Skeletal muscle cell (primary cell): ENCODE measurements at regions not wholly inside any gene's neighbourhood (a gene's known extent, or its start where the extent isn't known, plus 50 kb on each side); places are given as distances from the start of the nearest gene placed in this dataset.

Experiments used
- DNase-seq: peaks from one replicate; pipeline ENCODE4 v3.0.0-alpha.2; 2010; ENCODE audit warnings: low read depth
- H3K4me3 ChIP-seq: 2 replicates; pipeline ENCODE4 v1.5.1; 2011; ENCODE audit warnings: low read depth, mild to moderate bottlenecking, control low read depth, low read length, moderate library complexity

DNA sequence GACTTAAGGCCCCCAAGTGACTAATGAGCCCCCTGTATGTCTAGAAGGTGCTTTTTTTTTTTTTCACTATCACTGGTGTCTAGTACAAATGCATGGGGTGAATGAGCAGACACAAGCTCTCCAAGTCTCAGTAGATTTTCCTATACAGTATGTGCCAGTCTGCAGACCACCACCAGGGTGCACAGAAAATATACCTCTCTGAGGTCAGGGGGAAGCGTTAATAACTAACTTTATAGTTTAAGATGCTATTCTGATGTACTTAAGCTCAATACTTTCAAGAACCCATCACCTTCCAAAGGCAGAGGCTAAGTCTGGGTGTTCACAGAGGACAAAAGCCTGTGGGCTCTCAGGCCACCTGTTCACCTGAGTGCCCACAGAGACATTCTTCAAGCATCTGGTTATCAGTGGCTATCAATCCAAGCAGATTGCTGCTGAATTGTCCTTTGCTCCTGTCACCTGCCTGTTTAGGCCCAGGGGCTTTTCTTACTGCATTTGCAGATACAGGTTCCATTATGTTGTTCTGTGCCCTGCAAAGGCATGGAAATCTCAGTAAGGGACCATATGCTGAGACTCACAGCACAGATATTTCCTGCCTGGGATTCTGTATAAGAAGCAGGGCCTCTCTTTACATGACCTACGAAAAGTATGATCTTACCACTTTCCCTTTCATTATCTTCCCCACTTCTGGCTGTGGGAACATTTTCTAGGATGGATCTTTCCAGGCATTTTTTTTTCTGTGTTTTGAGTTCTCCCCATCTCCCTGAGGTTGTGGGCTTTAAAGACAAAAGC lies 534.6 kb downstream of the TNS1 start:
- no peak for DNase-seq
- no peak overlapping the region for H3K4me3 ChIP-seq

DNA sequence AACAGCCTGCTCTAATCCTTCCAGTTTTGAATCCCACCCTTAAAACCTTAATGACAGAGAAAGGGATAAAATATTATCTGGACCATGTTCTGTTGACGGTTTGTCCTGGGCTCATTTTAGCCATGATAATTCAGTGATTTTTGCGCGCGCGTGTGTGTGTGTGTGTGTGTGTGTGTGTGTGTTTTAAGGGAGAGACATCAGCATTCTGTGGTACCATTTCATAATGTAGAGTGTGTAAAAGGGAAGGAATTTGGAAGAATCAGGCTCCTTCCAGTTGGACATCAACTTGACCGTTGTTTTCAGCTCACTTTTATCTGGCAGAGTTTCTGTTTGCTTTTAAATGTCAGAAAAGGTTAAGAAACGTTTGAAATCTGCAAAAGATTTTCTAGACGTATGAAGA lies 535.5 kb downstream of the TNS1 start:
- H3K4me3 ChIP-seq = no peak overlapping the region
- DNase-seq = no peak

DNA sequence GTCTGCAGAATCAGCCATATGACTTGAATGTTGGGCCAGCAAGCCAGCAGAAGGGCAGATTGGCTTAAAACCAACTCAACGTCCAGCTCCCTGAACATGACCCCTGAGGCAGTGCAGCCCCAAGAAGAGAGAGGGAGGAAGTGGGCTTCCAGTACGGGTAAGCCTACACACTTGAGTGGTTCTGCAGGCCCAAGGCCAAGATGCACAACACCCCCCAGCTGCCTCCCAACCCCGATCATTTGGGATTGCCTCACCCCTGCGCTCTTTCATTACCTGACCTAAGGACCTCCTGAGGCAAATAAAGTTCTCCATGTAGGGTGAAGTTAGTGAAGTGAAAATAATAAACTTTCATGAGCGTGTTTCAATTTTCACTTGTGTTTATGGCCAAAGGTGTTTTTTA lies 536.0 kb downstream of the TNS1 start:
- DNase-seq = no peak
- no peak overlapping the region for H3K4me3 ChIP-seq

DNA sequence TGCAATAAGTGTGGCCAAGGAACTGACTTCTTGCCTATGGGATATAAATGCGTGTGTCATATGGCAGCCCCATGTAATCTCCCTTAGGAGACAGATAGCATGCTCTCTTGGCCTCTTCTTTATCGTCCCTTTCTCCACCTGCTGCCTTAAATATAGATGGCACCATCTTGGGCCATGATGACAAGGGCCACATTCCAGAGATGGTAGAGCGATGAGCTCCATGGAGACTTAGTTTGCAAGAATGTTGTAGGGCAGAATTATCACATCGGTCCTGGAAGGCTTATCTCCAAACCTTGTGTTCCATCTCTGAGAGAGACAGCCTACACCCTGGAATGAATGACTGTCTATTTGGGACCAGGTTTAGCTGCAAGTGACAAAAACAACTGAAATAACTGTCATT lies 536.7 kb downstream of the TNS1 start:
- H3K4me3 ChIP-seq = no peak overlapping the region
- DNase-seq = no peak

DNA sequence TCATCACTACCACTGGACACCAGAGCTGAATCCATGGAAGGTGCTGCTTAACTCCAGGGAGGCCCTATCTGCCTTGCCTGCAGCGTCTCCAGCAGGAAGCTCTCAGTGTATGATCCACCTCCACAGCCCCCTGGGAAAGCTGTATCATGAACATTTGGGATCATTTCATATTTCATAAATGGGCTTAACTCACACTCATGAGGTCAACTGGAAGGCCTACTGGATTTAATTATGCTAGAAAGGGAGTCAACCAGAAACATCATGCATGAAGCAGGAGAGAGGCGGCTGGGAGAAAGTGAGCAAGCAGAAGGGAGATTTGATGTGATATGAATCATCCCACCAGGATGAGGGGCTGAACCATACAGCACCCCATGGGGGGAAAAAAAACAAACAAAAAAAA lies 537.7 kb downstream of the TNS1 start:
- H3K4me3 ChIP-seq = no peak overlapping the region
- DNase-seq = no peak

DNA sequence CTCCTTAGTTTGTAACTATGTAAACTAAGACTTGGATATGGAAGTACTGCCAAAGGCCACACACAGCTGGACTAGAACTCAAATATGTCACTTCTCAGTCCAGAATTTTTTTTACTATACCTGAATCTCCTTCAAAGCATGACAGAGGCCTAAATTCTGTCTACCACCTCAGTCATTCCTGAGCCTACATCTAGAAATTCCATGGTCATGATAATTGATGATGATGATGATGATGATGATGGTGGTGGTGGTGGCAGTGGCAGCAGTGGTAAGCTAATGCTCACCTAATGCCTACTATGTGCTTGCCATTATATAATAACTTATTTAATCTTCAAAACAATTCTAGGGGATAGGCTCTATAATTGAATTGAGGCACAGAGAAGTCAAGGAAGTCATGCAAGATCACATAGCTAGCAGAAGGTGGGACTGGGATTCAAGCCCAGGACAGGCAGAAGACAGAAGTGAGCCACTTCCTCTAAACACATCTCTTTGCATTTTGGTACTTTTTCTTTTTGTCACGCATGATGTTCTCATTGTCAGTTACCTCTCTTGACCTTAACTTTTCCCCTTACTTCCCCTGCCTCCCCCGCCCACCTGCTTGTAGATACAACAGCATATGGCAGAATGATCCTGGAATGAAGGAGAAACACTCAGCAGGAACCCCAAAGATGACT lies 539.3 kb downstream of the TNS1 start:
- no peak overlapping the region for H3K4me3 ChIP-seq
- DNase-seq = no peak

DNA sequence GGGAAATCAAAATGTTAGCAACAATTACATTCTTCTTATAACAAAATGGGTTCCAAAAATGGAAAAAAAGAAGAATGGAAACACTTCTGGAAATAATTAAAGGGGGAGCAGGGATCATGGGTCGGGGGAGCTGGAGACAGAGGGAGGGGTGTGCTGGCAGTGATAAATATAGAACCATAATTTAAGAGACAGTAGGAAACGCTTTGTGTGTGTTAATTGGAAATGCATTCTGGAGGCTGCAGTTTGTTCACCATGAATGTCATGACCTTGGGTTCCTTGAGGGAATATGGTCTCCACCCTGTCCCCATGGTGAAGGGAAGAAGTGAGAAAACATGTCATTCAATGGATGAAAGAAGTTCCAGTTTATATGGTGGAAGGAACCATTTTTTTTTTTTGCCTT lies 540.7 kb downstream of the TNS1 start:
- no peak for DNase-seq
- no peak overlapping the region for H3K4me3 ChIP-seq

DNA sequence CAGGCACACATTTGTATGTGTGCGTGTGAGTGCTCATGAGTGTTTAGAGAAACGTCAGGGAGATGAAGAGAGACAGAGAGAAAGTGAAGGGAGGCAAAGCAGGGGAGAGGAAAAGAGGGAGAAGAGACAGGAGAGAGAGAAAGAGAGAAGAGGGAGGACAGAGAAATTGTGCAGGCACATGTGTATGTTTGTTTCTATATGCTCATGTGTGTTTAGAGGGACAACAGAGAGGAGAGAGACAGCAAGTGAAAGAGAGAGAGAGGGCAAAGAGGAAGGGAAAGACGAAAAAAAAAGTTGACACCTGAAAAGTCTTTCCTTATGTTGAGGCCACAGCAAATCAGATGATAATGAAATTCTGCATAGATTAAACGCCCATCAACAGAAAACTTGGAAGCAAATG lies 541.1 kb downstream of the TNS1 start:
- no peak for DNase-seq
- no peak overlapping the region for H3K4me3 ChIP-seq

DNA sequence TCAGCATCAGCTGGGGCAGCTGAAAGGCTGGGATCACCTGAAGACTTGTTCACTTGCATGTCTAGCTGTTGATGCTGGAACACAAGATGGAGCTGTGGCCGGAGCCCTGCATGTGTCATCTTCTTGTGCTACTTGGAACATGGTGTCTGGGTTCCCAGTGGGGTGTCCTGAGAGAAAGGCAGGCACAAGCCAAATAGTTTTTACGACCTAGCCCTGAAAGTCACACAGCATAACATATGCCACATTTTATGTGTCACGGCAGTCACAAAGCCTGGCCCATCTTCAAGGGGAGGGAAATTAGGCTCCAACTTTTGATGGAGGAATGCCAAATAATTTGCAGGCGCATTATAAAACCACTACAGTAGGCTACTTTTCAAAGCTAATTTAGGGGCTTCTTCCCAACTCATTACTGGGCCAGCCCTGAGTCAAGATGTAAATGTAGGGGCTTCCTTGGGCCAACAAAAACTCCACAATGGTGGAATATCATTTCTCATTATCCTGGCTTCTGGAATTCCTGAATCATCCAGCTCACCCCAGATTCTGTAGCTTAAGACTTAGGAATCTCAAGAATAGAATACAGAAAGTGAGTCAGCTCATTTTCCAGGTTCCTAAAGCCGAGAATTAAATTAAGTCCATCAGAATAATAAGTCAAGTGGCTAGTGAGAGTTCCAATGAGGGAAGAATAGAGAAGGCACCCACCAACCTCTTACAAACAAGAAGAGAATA lies 543.0 kb downstream of the TNS1 start:
- no peak overlapping the region for H3K4me3 ChIP-seq
- no peak for DNase-seq

DNA sequence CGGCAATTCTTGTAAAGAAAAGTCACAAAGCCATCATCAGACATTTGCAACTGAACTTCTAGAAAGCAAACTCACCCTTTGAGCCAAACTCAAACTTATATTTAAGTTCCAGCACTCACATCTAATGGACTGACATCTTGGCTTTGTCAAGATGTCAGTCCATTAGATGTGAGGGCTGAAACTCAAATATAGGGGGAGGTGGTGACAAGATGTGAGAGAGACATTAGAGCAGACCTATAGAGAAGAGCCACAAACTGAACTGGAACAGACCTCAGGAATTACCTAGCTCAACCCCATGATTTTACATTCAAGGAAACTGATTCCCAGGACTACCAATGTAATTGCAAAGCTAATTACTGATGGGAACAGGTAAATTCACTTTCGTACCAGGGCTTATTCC lies 543.8 kb downstream of the TNS1 start:
- no peak overlapping the region for H3K4me3 ChIP-seq
- DNase-seq = no peak

DNA sequence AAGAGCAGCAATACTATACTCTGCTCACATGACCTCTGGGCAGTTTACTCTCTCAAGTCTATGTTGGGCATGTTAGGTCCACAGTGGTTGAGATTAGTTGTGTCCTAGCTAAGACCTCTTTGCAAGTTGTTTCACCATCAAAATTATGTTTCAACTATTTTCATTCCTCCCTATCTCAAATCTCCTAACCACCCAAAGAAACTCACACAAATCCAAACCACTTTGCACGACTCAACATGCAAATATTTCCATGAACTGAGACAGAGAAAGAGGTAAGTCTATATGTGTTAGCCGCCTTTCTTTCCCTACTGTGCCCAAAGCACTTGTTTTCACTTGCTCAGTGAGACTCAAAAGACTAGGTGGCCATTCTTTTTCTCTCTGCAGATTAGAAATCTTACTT lies 546.8 kb downstream of the TNS1 start:
- no peak overlapping the region for H3K4me3 ChIP-seq
- DNase-seq = no peak

DNA sequence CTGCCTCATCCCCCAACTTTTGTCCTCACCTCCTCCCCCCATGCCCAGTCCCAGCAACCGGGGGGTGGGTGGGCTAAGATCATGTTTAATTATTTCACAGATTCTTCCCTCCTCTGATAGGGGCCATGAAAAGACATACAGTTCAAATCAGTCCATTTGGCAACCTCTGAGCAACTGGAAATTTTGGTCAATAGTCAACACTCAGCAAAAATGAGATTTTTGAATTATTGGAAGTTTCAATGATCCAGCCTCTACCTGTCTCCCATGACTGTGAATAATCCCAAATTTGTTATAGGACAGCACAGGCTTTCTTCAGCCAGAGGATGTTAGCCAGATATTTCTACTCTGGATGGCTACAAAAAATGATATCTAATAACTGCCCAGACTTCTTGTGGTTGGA lies 549.9 kb downstream of the TNS1 start:
- H3K4me3 ChIP-seq = no peak overlapping the region
- DNase-seq = no peak

DNA sequence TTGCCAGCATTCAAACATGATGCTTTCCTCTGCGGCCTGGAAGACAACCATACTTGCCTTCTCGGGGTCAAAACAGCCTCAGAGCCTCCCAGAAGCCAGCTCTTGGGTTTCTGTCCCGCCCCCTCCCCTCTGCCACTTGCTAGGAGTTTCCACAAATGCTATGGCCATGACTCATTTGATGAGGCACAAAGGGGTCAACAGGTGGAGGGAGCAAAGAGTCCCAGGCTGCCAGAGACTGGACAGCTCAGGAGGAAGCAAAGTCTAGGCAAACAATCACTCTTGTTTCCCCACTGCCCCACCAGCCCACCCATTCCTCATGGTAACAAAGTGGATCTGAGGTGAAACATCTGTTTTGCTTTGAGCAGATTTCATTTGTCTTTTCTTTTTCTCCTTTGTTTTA lies 551.1 kb downstream of the TNS1 start:
- peak; percentile 41 for DNase-seq
- no peak overlapping the region for H3K4me3 ChIP-seq

DNA sequence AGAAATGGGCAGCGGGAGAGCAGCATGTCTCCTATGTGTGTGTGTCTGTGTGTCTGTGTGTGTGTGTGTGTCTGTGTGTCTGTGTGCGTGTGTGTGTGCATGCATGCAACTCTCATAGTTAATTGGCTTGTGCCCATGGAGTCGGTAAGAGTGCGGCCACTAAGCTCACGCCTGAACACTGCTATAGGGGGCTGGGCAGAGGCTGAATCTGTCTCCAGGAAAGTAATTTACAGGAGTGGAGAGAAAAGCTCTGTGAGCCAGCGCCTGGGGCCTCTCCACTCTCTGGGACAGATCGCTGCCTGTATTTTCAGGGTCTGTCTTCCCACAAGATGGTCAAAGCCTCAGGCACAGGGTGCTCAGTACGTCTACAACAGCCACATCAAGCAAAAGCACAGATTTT lies 553.4 kb downstream of the TNS1 start:
- H3K4me3 ChIP-seq = no peak overlapping the region
- no peak for DNase-seq

DNA sequence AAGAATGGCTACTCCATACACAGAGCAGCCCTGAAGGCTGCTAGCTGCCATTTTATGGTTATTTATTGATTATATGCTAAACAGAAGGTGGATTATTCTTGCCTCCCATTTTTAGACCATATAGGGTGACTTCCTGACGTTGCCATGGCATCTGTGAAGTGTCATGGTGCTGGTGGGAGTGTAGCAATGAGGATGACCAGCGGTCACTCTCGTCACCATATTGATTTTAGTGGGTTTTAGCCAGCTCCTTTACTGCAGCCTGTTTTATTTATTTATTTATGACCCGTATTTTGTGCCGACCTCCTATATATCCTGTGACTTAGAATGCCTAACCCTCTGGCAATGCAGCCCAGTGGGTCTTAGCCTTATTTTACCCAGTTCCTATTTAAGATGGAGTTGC lies 553.9 kb downstream of the TNS1 start:
- DNase-seq = no peak
- H3K4me3 ChIP-seq = no peak overlapping the region

DNA sequence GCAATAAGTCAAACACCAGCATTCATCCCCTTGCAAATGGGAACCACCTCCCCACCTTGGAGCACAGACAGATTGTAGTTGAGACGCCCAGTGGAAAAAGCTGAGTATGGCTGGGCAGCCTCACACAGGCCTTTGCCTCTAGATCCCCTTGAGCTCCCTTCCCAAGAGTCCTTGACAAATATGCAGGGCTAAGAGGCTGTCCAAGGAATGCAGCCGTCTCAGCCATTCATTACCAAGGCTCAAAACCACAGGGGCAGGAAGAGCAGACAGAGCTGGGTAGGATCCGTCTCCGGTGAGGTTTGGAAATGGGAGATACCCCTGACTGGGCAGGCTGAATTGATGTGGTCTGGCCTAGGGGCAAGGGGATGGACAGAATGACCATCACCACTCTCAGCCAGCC lies 557.1 kb downstream of the TNS1 start:
- DNase-seq = no peak
- H3K4me3 ChIP-seq = no peak overlapping the region

DNA sequence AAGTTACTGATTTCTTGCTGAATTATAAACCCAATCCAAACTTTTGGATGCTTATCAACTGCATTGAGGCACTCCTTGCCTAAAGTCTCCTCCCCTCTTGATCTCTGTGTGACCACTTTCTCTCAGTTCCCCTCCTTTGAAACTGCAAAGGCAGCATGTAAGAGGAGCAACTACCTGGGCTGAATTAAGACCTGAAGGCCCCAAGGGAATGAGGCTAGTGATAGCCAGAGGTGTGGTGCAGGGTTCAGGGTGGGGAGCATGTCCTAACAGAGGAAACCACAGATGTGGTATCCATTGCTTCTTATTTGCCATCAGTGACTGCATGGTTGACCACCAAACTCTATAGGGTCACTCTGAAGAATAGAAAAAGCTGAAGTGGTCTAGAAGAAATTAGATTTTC lies 557.9 kb downstream of the TNS1 start:
- DNase-seq = no peak
- H3K4me3 ChIP-seq = no peak overlapping the region

DNA sequence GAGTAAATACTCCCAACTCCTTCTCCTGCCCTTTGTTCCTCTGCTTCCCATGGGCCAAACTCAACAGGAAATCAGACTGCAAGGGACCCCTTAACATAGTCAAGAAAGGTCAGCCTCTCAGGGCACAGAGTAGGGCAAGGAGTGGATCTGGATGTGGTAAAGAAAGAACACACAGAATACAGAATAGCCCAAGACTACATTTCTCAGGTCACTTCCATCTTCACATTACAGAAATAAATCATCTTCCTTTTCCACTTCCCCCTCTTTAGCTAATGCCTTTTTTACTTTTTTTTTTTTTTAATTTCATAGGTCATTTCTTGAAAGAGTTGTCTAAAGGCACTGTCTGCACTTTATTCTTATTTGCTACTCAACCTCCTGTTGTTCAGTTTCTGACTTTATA lies 558.3 kb downstream of the TNS1 start:
- DNase-seq = no peak
- no peak overlapping the region for H3K4me3 ChIP-seq

DNA sequence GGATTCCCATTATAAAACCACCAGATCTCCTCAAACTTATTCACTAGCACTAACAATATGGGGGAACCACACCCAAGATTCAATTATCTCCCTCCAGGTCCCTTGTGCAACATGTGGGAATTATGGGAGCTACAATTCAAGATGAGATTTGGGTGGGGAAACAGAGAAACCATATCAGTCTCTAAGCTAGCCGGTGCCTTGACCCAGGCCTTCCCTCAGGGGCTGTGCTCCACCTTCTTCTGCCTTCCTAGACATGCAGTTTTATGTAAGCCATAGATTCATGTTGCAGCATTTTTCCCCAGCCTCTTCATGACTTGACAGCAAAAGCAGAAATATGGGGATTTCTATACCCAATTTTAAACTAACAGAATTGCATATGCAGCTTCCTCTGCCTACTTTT lies 559.2 kb downstream of the TNS1 start:
- no peak overlapping the region for H3K4me3 ChIP-seq
- DNase-seq = no peak

DNA sequence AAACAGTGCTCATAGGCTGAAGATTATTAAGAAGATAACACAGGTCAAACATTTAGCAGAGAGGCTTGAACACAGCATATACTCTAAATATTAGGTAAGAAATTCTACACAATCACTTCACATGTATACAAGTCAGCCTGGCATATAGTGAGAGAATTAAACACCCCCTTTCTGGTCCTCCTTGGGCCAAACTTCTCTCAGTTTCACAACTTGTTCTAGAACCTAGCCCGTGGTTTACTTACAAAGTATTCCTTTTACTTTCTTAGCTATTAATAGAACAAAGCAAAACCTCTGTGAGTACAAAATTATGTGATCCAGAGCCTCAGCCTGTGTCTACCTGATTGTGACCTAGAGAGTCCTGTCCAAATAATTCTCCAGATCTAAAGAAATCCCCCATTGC lies 562.8 kb downstream of the TNS1 start:
- DNase-seq = no peak
- no peak overlapping the region for H3K4me3 ChIP-seq

DNA sequence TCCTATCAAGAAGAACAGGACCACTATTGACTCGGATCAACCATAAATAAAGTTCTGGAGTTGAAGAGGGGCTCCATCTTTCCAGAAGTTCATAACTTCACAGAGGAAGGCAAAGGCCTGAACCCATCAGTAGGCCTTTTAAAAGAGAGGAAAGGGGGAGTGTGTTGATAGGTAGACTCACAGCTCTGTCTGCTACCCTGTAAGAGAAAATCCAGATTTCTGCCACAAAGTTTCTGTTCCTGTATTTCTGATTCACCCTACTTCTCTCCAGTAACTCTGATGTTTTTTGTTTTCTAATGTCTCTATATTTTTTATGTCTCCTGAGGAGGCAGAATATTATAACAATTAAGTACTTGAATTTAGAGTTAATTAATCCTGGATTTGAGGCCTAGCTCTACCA lies 564.0 kb downstream of the TNS1 start:
- DNase-seq = no peak
- H3K4me3 ChIP-seq = no peak overlapping the region
